HG03354 (cell line): ENCODE measurements at regions not wholly inside any gene's neighbourhood (a gene's known extent, or its start where the extent isn't known, plus 50 kb on each side); places are given as distances from the start of the nearest gene placed in this dataset.

Source experiments
- ATAC-seq: cut with Tn5 transposase; IDR thresholded peaks from one replicate; pipeline ENCODE4 v1.9.1; 2021; ENCODE audit warnings: mild to moderate bottlenecking; ENCODE audit not compliant: unreplicated experiment, poor library complexity, severe bottlenecking

DNA sequence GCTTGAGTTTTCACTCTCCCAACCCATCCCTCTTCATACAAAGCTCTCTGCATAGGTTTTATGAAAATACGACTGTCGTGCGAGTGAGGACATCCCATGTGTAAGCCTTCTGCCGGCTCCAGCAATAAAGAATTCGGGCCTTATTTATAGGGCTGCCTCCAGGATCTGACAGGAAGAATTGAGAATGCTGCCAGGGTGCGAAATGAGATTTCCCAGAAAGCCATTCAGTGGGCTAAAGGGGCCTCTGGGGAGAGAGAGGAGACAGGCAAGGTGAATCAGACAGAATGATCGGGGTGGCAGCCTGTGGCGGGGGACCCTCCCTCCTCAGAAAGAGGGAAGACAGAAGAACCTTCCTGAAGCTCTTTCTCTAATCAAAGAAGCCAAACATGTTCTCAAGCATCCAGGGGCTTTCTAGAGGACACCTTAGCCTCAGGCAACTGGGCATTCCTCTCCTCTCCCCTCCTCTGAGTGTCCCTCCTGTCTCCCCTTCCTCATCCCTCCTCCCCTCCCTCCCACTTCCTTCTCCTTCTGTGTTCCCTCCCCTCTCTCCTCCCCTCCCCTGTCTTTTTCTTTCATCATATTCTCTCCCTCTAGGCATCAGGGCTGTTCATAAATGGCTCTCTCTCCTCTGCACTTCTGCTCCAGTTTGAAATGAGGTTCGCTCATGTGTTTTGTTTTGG, 410.9 kb downstream of the TYW1 start:
- ATAC-seq: no peak

DNA sequence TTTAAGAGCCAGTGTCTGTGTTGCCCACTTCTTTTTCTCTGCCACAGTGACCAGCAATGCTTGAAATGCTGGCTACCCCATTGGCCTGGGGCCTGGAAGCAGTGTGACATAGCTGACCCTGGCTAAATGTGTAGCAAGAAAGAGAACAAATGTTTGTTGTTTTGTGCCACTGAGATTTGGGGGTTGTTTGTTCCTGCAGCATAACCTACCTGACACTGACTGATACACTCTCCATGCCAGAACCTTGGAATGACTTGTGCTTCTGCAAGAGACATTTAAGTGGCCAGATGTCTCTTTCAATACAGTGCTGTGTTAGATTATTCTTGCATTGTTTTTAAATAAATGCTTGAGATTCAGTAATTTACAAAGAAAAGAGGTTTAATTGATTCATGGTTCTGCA, 411.5 kb downstream of the TYW1 start:
- ATAC-seq: no peak

DNA sequence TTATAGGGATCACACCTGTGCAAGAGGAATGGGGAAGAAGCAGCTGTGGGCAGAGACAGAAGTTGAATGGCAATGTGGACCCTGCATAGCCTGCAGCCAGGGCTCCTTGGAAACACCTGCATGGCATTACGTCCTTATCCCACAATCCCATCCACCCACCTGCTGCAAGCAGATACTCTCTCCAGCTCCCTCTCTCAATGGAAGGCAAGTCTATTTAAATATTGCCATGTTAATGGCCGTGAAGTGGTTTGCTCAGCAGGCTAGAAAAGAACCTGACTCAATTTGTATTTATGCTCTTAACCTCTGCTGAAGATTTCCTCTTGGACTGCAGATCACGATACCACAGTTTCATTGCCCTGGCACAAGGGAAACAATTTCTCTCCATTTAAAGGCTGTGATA, 417.0 kb downstream of the TYW1 start:
- no peak for ATAC-seq

DNA sequence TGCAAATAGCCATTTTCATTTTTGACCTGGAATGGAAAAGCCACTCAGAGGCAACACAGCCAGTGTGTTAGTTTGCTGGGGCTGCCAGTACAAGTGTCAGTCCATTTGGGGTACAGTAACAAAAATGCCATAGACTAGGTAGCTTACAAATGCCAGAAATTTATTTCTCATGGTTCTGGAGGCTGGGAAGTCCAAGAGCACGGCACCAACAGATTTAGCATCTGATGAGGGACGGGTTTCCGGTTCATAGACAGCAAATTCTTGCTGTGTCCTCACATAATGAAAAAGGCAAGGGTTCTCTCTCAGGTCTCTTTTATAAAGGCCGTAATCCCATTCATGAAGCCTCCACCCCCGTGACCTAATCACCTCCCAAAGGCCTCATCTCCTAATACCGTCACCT, 418.2 kb downstream of the TYW1 start:
- ATAC-seq: no peak

DNA sequence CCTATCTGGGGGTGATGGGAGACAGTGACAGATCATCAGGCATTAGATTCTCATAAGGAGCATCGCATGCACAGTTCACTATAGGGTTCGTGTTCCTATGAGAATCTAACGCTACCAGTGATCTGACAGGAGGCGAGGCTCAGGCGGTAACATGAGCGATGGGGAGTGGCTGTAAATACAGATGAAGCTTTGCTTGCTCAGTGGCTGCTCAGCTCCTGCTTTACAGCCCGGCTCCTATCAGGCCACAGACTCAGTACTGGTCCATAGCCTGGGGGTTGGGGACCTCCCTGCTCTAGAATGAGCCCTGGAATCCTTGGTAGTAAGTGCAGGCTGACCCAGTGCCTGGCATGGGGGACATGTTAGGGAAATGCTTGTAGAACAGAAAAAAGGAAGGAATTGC, 426.0 kb downstream of the TYW1 start:
- ATAC-seq: no peak

DNA sequence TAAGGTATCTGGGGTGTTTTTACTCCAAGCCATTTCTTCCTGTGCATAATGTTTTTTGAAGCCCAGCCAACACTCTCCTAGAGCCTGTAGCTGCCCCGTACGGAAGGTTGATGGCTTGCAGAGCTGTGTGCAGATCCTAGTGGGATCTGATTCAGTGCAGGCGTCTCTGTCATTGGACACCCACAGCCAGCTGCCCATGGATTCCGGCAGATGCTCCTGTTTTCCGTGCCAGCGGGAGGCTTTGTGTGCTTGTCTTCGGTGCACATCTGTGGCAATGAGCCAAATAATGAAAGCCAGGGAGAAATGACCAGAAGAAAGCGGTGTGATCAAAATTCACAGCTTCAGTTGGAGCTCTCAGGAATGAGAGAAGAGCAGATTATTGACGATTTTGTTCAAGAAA, 426.4 kb downstream of the TYW1 start:
- no peak for ATAC-seq

DNA sequence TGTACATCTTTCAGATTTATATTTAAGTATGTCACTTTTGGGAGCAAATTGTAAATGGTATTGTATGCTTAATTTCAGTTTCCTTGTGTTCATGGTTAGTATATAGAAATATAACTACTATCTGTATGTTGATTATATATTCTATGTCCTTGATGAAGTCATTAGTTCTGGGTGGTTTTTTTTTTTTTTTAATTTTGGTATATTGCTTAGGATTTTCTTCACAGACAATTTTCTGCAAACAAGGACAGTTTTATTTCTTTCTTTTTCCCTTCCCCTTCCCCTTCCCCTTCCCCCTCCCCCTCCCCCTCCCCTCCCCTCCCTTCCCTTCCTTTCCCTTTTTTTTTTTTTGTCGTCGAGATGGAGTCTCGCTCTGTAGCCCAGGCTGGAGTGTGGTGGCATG, 430.0 kb downstream of the TYW1 start:
- no peak for ATAC-seq

DNA sequence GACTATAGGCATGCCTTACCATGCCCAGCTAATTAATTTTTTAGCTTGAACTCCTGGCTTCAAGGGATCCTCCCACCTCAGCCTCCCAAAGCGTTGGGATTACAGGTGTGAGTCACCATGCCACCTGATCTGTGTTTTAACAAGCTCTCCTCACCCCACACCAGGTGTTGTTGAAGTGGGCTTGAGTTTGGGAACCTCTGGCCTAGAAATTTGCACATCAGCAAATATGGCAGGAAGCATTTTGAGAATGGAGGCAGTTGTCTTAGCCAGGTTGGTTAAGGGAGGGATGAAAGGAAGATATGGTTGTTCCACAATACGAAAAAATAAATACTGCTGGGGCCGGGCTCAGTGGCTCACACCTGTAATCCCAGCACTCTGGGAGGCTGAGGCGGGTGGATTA, 433.1 kb downstream of the TYW1 start:
- no peak for ATAC-seq

DNA sequence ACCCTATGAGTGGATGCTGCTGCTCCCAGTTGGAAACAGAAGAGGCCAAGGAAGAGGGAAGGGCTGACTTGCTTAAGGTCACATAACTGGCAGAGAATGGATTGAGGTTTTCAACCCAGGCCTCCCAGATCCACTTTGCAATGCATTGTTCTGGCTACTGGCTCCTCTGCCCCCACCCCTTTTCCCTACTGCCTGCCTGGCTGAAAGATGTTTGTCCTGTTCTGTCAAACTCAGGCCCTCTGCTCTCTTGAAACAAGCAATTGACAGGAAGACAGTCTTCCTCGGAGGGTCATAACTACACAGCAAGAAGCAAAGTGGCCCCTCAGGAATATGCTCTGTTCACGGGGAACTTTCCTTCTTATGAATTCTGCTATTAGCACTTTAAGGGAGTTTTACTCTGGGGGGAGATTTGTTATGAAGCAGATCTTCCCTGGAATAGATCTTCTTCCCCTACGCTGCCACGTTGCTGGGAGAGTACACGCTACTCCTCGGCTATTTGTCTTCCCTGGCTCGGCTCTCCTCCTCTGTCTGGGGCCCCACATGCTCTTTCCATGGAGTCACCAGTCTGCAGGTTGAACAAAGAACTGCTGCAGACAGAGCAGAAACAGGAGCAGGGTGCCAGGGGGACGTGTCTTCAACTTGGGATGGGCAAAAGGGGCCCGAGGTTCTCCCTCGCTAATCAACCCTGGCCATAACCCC, 436.1 kb downstream of the TYW1 start:
- ATAC-seq: no peak

DNA sequence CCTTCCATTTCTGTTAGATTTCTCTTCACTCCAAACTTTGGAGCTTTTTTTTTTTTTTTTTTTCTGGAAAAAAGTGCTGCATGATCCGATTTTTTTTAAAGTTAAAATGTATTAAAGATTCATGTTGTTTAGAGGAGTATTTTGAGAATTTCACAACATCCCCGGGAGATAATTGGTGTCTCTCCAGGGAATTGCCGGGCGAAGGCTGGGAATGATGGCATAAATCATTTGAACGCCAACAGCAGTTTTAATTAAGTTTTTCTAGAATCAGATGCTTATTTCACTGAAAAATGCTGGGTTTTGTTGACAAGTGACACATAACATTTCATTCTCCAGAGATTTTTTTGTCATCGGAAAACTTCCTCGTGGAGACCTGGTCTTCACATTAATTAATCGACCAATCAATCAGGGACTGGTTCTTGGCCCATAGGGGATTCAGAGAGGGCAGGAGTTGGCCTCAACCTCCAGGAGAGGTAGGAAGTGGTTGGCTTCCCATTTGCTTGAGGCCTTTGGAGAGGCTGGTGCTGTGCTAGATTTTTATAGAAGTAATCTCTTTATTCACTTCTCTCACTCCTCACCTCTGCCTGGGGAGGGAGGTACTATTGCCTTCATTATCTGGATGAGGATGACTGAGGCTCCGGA, 439.4 kb downstream of the TYW1 start:
- ATAC-seq: no peak

DNA sequence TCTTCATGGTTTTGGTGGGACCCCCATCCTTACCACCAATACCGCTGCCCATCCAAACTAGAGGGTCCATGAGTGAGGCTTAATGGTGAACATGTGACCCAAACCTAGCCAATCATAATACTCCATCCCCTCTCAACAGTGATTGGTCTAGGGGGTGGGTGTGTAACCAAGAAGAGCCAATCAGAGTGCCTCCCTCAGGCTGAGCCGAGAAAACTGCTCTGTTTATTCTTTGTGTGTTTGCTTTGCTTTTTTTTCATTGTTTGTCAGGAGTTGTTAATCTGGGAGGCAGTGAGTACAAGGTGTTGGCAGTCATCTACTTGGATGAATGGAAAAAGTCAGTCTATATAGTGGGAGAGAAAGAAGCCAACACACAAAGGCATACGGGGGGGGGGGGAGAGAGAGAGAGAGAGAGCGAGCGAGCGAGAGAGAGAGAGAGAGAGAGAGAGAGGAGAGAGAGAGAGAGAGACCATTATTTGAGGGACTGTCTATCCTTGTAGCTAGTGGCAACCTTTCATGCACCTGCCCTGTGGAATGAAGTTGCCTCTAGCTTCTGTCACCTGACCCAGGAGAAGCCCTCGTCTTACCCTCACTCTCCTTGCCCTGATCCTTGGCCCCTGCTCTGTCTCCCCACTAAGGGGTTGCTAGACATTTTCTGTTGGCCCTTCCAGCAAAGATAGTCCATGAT, 441.7 kb downstream of the TYW1 start:
- no peak for ATAC-seq

DNA sequence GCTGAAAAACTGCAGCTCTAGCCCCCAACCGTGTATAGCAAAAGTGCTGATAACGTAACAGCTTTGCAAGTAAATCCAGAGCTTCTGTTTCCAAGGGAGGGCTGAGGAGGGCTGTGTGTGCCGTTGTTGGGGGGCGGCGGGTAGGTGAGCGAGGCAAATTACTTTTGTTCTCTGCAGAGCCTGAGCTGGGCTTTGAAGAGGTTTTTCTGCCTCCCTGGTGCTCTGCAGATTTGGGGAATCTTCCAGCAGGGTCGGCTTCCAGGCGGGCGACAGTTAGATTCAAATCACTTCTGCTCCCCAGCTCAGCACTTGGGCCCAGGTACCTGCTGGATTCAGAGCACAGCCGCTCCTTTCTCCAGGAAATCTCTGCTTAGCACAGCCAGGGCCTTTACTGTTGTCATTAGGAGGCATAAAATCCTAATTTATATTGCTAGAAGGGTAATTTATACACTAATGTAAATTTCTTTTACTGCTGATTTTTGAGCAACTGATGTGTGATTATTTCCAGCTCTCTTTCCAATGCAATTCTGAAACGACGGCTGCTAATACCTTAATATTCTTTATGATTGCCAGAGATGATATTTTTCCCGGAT, 442.4 kb downstream of the TYW1 start:
- no peak for ATAC-seq

DNA sequence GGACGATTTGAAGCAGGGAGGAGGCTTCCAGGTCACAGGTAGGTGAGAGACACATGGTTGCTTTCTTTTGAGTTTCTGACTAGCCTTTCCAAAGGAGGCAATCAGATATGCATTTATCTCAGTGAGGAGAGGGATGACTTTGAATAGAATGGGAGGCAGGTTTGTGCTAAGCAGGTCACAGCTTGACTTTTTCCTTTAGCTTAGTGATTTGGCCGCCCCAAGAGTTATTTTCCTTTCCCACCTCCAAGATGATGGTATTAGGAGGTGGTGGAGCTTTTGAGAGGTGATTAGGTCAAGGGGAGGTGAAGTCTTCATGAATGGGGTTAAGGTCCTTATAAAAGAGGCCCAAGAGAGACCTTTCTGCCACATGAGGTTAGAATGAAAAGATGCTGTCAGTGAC, 443.7 kb downstream of the TYW1 start:
- ATAC-seq: no peak

DNA sequence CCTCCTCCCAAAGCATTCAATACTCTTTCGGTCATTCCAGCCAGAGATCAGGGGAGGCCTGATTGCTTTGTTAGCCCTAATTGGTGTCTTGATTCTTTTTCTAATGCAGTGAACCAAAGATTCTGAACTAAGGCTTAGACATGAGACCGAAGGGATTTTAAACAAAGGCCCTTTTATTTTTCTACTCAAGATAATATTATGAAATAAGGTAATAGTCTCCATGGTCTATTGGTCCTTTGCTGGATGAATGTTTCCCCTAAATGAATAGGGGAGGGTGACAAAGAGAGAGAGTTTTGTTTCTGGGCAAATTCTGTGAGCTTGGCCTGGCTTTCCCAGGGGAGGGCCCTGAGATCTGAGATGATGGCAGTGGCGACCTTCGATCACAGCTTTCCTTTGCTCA, 449.1 kb downstream of the TYW1 start:
- ATAC-seq: no peak

DNA sequence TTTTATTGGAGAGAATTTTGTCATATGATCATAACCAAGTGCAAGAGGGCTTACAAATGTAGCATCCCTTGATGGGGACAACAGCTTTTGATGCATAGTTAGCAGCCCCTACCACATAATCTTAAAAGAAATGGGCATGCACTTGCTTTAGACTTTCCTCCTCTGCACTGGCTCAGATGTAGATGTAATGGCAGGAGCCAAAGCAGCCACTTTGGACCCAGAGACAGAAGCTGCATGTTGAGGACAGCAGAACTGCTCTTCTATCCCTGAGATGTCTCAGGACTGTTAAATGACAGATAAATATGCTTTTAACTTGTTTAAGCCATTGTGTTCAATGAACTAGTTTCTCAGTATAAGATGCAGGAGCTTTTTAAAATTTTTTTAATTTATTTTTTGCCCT, 450.7 kb downstream of the TYW1 start:
- no peak for ATAC-seq

DNA sequence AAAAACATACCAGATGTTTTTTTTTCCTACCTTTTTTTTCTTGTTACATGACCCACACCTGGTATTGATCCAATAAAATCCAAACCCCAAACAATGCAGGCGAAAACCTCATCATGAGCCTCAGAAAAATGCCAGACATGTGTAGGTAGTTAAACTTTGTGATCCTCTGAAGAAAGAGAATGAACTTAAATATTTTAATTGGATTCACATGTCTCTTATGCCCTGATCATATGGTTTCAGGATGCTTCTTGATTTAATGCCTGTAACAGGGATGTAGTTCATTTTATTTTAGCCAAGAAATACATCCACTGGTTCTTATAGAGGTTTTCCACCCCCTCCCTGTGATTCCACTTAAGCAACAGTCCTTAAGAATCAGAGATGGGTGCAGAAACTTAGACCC, 451.6 kb downstream of the TYW1 start:
- ATAC-seq: no peak

DNA sequence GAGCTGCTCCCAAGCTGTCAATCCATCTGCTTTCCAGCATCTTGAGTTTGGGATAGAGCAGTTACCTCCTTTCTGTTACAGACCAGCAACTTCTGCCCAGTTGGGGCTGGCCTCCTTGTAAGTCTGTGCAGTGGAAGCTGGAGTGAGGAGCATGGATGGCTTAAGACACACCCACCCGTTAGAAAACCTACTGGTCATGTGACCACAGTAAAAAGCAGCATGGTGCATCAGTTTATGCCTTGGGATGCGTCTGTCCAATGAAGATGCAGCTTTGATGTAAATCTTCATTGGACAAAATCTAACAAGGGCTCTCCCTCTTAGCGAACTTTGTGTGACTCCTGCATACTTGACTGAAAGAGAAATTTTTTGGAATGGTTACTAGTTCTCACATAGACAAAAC, 453.5 kb downstream of the TYW1 start:
- no peak for ATAC-seq

DNA sequence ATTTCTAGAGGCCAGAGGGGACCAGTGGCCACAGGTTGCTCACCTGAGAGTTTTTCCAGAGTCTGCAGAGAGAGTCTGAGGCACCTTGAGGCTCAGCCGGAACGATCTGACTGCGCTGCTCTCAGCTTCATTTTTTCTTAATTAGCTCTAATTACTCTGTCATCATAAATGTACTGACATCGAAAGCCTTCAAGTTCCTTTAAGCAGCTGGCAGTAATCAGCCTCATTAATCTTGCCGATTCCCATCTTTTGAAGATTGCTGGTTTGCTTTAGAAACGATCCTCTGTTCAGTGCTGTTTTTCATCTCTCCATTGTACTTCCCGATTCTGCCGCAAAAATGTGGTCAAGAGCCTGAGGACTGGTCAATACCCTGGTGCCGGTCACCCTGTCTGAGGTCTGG, 454.7 kb downstream of the TYW1 start:
- ATAC-seq: no peak

DNA sequence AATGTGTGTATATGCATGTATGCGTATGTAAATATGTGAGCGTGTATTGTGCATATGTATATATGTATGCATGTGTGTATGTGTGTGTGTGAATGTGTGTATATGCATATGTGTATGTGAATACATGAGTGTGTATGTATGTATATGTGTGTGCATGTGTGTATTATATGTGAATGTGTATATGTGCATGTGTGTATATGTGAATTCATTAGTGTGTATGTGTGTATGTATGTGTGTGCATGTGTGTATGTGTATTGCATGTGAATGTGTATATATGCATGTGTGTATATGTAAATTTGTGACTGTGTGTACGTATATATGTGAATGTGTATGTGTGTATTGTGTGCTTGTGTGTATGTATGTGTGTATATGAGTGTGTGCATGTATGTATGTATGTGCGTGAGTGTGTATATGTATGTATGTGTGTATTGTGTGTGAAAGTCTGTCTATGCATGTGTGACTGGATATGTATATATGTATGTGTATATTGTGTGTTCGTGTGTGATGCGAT, 455.9 kb downstream of the TYW1 start:
- no peak for ATAC-seq
